ENCODE measurements at regions not wholly inside any gene's neighbourhood (a gene's known extent, or its start where the extent isn't known, plus 50 kb on each side); places are given as distances from the start of the nearest gene placed in this dataset.
"Not testable (repeated sequence)": the region's sequence is repeated elsewhere in the genome, so short reads cannot be mapped to it uniquely, and the experiment has no call there.

GRCh38 chr3:62926494-62926893 lies 51.3 kb upstream of the CADPS start:
- no peak for DNase-seq

DNA sequence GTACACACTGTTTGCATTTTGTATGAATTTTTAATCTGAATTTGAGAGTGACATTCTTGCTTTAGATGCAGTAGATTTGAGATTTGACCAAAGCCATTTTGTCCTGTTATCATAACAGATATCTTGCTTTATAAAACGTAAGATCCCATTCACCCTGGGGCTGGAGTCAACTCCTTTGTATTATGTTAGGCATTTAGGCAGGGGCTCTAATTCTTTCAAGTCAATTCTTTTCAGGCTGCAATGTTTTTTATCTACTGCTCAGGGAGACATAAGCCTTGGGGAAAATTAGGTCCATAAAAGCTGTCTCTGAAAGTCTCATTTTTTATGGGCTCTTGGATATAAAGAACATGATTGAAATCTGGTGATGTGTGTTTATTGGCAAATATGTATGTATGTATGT lies 53.0 kb upstream of the CADPS start:
- no peak for DNase-seq

DNA sequence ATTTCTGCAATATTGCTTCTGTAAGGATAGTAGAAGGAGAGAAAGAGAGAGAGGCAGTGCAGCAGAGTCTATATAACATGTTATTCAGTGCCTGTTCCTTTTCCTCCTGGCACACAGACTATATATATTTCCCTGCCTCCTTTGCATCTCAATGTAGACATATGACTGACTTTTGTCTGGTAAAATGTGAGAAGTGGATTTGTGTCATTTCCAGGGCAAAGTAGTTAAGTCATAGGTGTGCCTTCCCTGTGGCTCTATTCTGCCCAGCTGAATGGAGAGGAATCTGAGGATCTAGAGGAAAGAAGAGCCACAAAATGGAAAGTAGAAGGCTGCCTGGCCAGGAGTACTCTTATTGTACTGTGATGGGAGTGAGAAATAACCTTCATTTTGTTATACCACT lies 54.6 kb upstream of the CADPS start:
- no peak for DNase-seq

GRCh38 chr3:62935793-62936192 lies 60.6 kb upstream of the CADPS start:
- DNase-seq: no peak

GRCh38 chr3:62936626-62937254 lies 61.5 kb upstream of the CADPS start:
- DNase-seq: no peak

DNA sequence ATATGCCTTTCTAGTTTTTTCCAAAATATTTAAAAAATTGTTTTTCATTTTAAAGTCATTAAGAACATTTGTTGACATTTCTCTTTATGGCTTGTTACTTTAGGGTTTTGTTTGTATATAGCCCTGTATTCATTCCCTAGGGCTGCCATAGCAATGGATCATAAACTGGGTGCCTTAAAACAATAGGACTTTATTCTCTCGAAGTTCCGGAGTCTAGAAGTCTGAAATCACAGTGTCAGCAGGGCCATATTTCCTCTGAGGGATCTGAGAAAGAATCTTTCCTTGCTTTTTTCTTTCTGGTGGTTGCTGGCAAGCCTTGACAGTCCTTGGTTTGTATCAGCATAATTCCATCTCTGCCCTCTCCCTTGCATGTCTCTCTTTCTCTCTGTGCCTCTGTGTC lies 63.4 kb upstream of the CADPS start:
- DNase-seq: no peak

GRCh38 chr3:62939707-62940106 lies 64.5 kb upstream of the CADPS start:
- no peak for DNase-seq

- peak; percentile 67 for DNase-seq
Observed at GRCh38 chr3:62940771-62941563, 65.8 kb upstream of the CADPS start.

GRCh38 chr3:62942227-62942626 lies 67.0 kb upstream of the CADPS start:
- DNase-seq: no peak

GRCh38 chr3:62942764-62943163 lies 67.5 kb upstream of the CADPS start:
- no peak for DNase-seq

GRCh38 chr3:62948921-62949320 lies 73.7 kb upstream of the CADPS start:
- no peak for DNase-seq

GRCh38 chr3:62950210-62950609 lies 75.0 kb upstream of the CADPS start:
- no peak for DNase-seq

- DNase-seq: no peak
Observed at GRCh38 chr3:62951037-62951613, 75.9 kb upstream of the CADPS start.

DNA sequence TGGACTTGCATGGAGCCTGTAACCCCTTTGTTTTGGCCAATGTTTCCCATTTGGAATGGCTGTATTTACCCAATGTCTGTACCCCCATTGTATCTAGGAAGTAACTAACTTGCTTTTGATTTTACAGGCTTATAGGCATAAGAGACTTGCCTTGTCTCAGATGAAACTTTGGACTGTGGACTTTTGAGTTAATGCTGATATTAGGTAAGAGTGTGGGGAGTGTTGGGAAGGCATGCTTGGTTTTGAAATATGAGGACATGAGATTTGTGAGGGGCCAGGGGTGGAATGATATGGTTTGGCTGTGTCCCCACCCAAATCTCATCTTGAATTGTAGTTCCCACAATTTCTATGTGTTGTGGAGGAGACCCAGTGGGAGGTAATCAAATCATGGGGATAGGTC lies 76.7 kb upstream of the CADPS start:
- DNase-seq: not testable (repeated sequence)

- DNase-seq: no peak
Observed at GRCh38 chr3:62954580-62954979, 79.4 kb upstream of the CADPS start.

DNA sequence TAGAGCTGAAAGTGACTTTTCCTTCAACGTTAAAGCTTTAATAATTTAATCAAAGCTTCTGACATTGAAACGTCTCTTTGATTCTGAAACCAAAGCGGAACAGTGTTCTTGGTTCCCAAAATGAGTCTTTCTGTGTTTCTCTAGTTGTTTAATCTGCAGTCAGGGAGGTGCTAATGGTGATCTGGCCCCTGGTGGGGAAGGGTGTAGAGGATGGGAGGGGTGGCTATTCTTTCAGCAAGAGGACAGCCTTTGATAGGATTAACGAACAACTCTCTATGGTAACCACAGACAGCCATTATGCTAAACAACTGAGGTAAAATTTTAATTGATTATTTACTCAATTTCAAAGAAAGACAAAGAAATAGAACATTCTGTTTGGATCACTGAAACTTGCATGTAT lies 79.9 kb upstream of the CADPS start:
- no peak for DNase-seq

DNA sequence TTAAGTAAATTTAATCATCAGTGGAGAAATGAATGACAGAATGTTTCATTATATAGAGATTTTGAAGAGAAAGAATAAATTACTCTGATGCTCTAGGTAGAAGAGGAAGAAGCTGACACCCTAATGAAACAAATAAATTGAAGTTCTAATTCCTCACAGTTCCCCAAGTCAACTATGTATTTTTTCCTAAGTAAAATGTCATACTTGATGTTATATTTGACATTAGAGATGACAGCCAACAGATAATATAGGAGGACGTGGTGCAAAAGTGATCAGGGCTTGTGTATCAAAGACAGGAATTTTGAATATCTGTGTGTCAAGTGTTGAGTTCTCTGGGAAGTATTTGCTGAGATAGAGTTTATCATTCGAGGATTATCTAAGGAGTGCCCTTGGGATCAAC lies 81.2 kb upstream of the CADPS start:
- DNase-seq: no peak

GRCh38 chr3:62961874-62962556 lies 86.8 kb upstream of the CADPS start:
- DNase-seq: no peak

GRCh38 chr3:62962714-62963113 lies 87.5 kb upstream of the CADPS start:
- DNase-seq: no peak

GRCh38 chr3:62965311-62965710 lies 90.1 kb upstream of the CADPS start:
- DNase-seq: no peak

DNA sequence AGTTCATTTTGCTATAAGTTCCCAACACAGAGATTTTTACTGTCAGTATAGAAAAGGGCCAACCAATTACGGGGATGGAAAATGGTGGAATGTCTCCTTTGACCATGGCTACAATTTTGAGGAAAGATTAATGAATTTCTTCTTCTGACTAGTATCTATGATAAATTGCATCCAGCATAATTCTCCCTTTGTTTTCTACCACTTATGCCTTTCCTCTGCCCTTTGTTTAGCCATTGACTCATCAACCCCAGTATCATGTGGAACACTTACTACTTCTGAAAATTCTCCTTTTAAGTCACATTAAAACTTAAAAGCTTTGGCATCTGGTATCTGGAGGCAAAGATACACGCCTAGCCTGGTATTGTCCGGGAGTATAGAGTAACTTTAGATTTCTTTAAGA lies 92.9 kb upstream of the CADPS start:
- DNase-seq: no peak

DNA sequence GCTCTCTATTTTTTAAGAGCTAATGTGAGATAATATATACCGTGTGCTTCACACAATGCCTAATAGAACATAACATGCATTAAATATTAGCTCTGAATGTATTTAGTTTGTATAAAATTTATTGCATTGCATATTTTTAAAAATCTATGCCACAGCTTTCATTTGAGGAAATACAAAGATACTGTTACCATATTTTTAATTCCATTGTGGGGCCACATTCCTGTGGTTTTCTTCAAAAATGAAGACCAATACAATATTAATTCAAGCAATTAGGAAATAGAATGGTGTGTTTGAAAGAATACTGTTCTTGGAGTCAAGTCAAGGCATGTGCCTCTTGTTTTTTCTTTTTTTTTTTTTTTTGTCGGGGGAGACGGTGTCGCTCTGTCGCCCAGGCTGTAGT lies 95.4 kb upstream of the CADPS start:
- peak; percentile 44 for DNase-seq

DNA sequence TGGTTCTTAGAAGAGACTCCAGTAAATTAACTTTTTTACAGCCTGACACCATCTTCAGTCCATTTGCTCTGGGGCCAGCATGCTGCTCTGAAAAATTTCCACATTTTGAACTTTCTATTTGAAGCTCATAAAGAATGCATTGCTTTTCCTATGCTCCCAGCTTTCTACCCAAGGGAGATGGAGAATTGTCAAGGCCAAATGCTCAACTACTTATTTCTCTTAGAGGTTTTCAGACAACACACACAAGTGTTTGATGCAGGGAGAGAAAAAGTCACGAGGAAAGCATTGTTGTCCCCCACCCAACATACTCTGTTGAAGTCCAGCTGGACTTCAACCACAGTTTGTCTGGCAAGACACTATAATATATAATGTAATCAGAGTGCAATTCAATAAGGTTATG lies 100.3 kb upstream of the CADPS start:
- DNase-seq: no peak

DNA sequence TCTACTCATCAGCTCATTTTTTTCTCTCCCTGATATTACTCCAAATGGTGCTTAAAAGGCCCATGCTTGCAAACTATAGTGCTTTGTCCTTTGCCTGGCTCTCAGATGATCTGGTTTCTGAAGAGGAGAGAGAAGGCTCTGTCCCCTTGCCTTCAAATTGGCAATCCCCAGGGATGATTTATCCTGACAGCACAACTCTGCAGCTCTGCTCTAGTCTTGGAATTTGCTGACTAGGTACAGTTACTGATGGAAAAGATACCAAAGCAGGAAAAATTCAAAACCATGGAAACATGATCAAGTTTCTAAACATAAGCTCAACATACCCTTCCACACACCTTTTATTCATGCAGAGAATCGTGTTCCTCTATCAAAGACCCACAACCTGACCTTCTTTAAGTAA lies 106.7 kb upstream of the CADPS start:
- no peak for DNase-seq
